ENCODE measurements at regions not wholly inside any gene's neighbourhood (a gene's known extent, or its start where the extent isn't known, plus 50 kb on each side); places are given as distances from the start of the nearest gene placed in this dataset.
"Not testable (repeated sequence)": the region's sequence is repeated elsewhere in the genome, so short reads cannot be mapped to it uniquely, and the experiment has no call there.

DNA sequence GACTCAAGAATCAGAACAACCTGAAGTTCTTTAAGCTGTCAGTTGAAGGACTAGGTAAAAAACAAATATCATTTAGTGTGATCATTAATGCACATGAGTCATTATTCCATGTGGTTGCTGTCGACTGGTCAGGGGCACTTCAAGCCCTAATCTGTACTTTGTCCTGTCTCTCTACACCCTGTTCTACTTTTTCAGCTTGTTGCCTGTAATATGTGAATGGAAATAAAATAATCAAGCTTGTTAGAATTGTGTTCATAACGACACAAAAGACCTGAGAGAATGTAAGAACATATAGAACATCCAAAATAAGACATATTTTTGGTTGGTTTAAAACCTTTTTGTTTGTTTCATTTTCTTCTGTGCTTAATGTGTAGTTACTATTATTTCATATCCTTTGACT lies 87.4 kb upstream of the NBPF9 start:
- TF ChIP-seq, protein P1, sequence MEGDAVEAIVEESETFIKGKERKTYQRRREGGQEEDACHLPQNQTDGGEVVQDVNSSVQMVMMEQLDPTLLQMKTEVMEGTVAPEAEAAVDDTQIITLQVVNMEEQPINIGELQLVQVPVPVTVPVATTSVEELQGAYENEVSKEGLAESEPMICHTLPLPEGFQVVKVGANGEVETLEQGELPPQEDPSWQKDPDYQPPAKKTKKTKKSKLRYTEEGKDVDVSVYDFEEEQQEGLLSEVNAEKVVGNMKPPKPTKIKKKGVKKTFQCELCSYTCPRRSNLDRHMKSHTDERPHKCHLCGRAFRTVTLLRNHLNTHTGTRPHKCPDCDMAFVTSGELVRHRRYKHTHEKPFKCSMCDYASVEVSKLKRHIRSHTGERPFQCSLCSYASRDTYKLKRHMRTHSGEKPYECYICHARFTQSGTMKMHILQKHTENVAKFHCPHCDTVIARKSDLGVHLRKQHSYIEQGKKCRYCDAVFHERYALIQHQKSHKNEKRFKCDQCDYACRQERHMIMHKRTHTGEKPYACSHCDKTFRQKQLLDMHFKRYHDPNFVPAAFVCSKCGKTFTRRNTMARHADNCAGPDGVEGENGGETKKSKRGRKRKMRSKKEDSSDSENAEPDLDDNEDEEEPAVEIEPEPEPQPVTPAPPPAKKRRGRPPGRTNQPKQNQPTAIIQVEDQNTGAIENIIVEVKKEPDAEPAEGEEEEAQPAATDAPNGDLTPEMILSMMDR (IDR thresholded peaks at IDR 0.05): not testable (repeated sequence)
- TF ChIP-seq POLR2A (IDR thresholded peaks at IDR 0.05): not testable (repeated sequence)

All from lower leg skin (tissue), 3 donors.